SJSA1 (cell line): ENCODE measurements at regions not wholly inside any gene's neighbourhood (a gene's known extent, or its start where the extent isn't known, plus 50 kb on each side); places are given as distances from the start of the nearest gene placed in this dataset.

Source experiments
- DNase-seq, 2 experiments: peaks; one replicate each; pipeline ENCODE4 v3.0.0-alpha.2; 2015 to 2020; ENCODE audit warnings: low spot score in 2 of 2, low read depth in 1 of 2
- H3K27ac ChIP-seq: fragments of 250-450 bp; sonication (Bioruptor Pico); 2 replicates; pipeline ENCODE4 v1.5.1; 2020; ENCODE audit warnings: mild to moderate bottlenecking, moderate library complexity
- H3K27me3 ChIP-seq: fragments of 250-450 bp; sonication (Bioruptor Pico); replicated peaks from 2 replicates; pipeline ENCODE4 v1.5.1; 2020; ENCODE audit warnings: mild to moderate bottlenecking, moderate library complexity
- H3K36me3 ChIP-seq: fragments of 250-450 bp; sonication (Bioruptor Pico); 2 replicates; pipeline ENCODE4 v1.5.1; 2020; ENCODE audit warnings: mild to moderate bottlenecking
- H3K4me1 ChIP-seq: fragments of 250-450 bp; sonication (Bioruptor Pico); replicated peaks from 2 replicates; pipeline ENCODE4 v1.6.1; 2021; ENCODE audit warnings: mild to moderate bottlenecking
- H3K4me3 ChIP-seq: fragments of 250-450 bp; sonication (Bioruptor Pico); 2 replicates; pipeline ENCODE4 v1.5.1; 2020; ENCODE audit warnings: mild to moderate bottlenecking
- H3K9me3 ChIP-seq: fragments of 250-450 bp; sonication (Bioruptor Pico); replicated peaks from 2 replicates; pipeline ENCODE4 v1.5.1; 2020; ENCODE audit warnings: mild to moderate bottlenecking

- H3K4me3 ChIP-seq: no peak overlapping the region
- no peak overlapping the region for H3K27ac ChIP-seq
- H3K4me1 ChIP-seq: no peaks in the 10 kb centered on the region
- DNase-seq: peak in 1 of 2 experiments; percentile 16
- H3K36me3 ChIP-seq: no peaks in the 10 kb centered on the region
- no peaks in the 10 kb centered on the region for H3K27me3 ChIP-seq
- no peaks in the 10 kb centered on the region for H3K9me3 ChIP-seq
Observed at GRCh38 chr1:13965770-13966398, 265.9 kb downstream of the PRDM2 start.

- no peak for DNase-seq
- Histone ChIP-seq H3K4me3 (no peak overlapping the region), H3K36me3 (no peaks in the 10 kb centered on the region), H3K4me1 (no peaks in the 10 kb centered on the region), H3K27ac (no peak overlapping the region), H3K27me3 (no peaks in the 10 kb centered on the region), H3K9me3 (no peaks in the 10 kb centered on the region)
Observed at GRCh38 chr1:13967707-13968106, 267.7 kb downstream of the PRDM2 start.

- Histone ChIP-seq H3K27me3 (no peaks in the 10 kb centered on the region), H3K27ac (no peak overlapping the region), H3K9me3 (no peaks in the 10 kb centered on the region), H3K36me3 (no peaks in the 10 kb centered on the region), H3K4me1 (no peaks in the 10 kb centered on the region), H3K4me3 (no peak overlapping the region)
- DNase-seq: no peak
Observed at GRCh38 chr1:13968361-13968760, 268.4 kb downstream of the PRDM2 start.

- Histone ChIP-seq H3K36me3 (no peaks in the 10 kb centered on the region), H3K27ac (no peak overlapping the region), H3K4me3 (no peak overlapping the region), H3K4me1 (no peaks in the 10 kb centered on the region), H3K9me3 (0 out of 2 replicates have a peak, but pooled peaks cover 5% of the 10 kb centered on the region), H3K27me3 (no peaks in the 10 kb centered on the region)
- DNase-seq: no peak
Observed at GRCh38 chr1:13970631-13971247, 270.8 kb downstream of the PRDM2 start.

GRCh38 chr1:13976485-13976884 lies 276.5 kb downstream of the PRDM2 start:
- H3K36me3 ChIP-seq: no peaks in the 10 kb centered on the region
- H3K27me3 ChIP-seq: no peaks in the 10 kb centered on the region
- no peak overlapping the region for H3K27ac ChIP-seq
- 0 out of 2 replicates have a peak, but pooled peaks cover 5% of the 10 kb centered on the region for H3K9me3 ChIP-seq
- no peak for DNase-seq
- H3K4me1 ChIP-seq: no peaks in the 10 kb centered on the region
- no peak overlapping the region for H3K4me3 ChIP-seq

- Histone ChIP-seq H3K27ac (no peak overlapping the region), H3K4me1 (no peaks in the 10 kb centered on the region), H3K9me3 (no peaks in the 10 kb centered on the region), H3K27me3 (no peaks in the 10 kb centered on the region), H3K36me3 (no peaks in the 10 kb centered on the region), H3K4me3 (no peak overlapping the region)
- DNase-seq: no peak
Observed at GRCh38 chr1:13981142-13981541, 281.2 kb downstream of the PRDM2 start.

- Histone ChIP-seq H3K4me3 (no peak overlapping the region), H3K4me1 (no peaks in the 10 kb centered on the region), H3K36me3 (no peaks in the 10 kb centered on the region), H3K27me3 (no peaks in the 10 kb centered on the region), H3K9me3 (no peaks in the 10 kb centered on the region), H3K27ac (no peak overlapping the region)
- DNase-seq: no peak
Observed at GRCh38 chr1:13983393-13983792, 283.4 kb downstream of the PRDM2 start.

- H3K4me3 ChIP-seq: no peak overlapping the region
- no peak overlapping the region for H3K27ac ChIP-seq
- no peaks in the 10 kb centered on the region for H3K4me1 ChIP-seq
- H3K36me3 ChIP-seq: no peaks in the 10 kb centered on the region
- no peaks in the 10 kb centered on the region for H3K27me3 ChIP-seq
- DNase-seq: no peak
- H3K9me3 ChIP-seq: no peaks in the 10 kb centered on the region
Observed at GRCh38 chr1:13990939-13991338, 291.0 kb downstream of the PRDM2 start.

- Histone ChIP-seq H3K4me1 (no peaks in the 10 kb centered on the region), H3K9me3 (0 out of 2 replicates have a peak, but pooled peaks cover 4% of the 10 kb centered on the region), H3K36me3 (no peaks in the 10 kb centered on the region), H3K27ac (no peak overlapping the region), H3K4me3 (no peak overlapping the region), H3K27me3 (no peaks in the 10 kb centered on the region)
- DNase-seq: no peak
Observed at GRCh38 chr1:13992489-13993285, 292.7 kb downstream of the PRDM2 start.

GRCh38 chr1:13994386-13994785 lies 294.4 kb downstream of the PRDM2 start:
- Histone ChIP-seq H3K36me3 (no peaks in the 10 kb centered on the region), H3K27me3 (no peaks in the 10 kb centered on the region), H3K4me3 (no peak overlapping the region), H3K9me3 (0 out of 2 replicates have a peak, but pooled peaks cover 4% of the 10 kb centered on the region), H3K4me1 (no peaks in the 10 kb centered on the region), H3K27ac (no peak overlapping the region)
- no peak for DNase-seq

GRCh38 chr1:13996334-13996733 lies 296.3 kb downstream of the PRDM2 start:
- Histone ChIP-seq H3K36me3 (no peaks in the 10 kb centered on the region), H3K9me3 (0 out of 2 replicates have a peak, but pooled peaks cover 4% of the 10 kb centered on the region), H3K27ac (no peak overlapping the region), H3K27me3 (no peaks in the 10 kb centered on the region), H3K4me3 (no peak overlapping the region), H3K4me1 (no peaks in the 10 kb centered on the region)
- DNase-seq: no peak

- DNase-seq: no peak
- no peaks in the 10 kb centered on the region for H3K4me1 ChIP-seq
- H3K9me3 ChIP-seq: no peaks in the 10 kb centered on the region
- H3K27me3 ChIP-seq: no peaks in the 10 kb centered on the region
- no peaks in the 10 kb centered on the region for H3K36me3 ChIP-seq
- no peak overlapping the region for H3K4me3 ChIP-seq
- H3K27ac ChIP-seq: no peak overlapping the region
Observed at GRCh38 chr1:14003552-14003951, 303.6 kb downstream of the PRDM2 start.

GRCh38 chr1:14009582-14009981 lies 309.6 kb downstream of the PRDM2 start:
- H3K27ac ChIP-seq: no peak overlapping the region
- no peak for DNase-seq
- no peaks in the 10 kb centered on the region for H3K4me1 ChIP-seq
- H3K9me3 ChIP-seq: no peaks in the 10 kb centered on the region
- no peaks in the 10 kb centered on the region for H3K27me3 ChIP-seq
- H3K36me3 ChIP-seq: no peaks in the 10 kb centered on the region
- H3K4me3 ChIP-seq: no peak overlapping the region

- no peak overlapping the region for H3K4me3 ChIP-seq
- H3K36me3 ChIP-seq: no peaks in the 10 kb centered on the region
- H3K27me3 ChIP-seq: no peaks in the 10 kb centered on the region
- H3K4me1 ChIP-seq: no peaks in the 10 kb centered on the region
- no peak overlapping the region for H3K27ac ChIP-seq
- no peaks in the 10 kb centered on the region for H3K9me3 ChIP-seq
- no peak for DNase-seq
Observed at GRCh38 chr1:14010476-14010875, 310.5 kb downstream of the PRDM2 start.
